LHCN-M2 (cell line): ENCODE measurements at regions not wholly inside any gene's neighbourhood (a gene's known extent, or its start where the extent isn't known, plus 50 kb on each side); places are given as distances from the start of the nearest gene placed in this dataset.

ENCODE experiments used
- DNase-seq: peaks from one replicate; pipeline ENCODE4 v3.0.0-alpha.2; 2012; ENCODE audit warnings: low read depth

- peak; percentile 78 for DNase-seq
These were observed 219.9 kb upstream of the ECI2 start for GRCh38 chr6:4355241-4355640.

GRCh38 chr6:4354181-4354580 lies 218.8 kb upstream of the ECI2 start:
- DNase-seq, result no peak

DNA sequence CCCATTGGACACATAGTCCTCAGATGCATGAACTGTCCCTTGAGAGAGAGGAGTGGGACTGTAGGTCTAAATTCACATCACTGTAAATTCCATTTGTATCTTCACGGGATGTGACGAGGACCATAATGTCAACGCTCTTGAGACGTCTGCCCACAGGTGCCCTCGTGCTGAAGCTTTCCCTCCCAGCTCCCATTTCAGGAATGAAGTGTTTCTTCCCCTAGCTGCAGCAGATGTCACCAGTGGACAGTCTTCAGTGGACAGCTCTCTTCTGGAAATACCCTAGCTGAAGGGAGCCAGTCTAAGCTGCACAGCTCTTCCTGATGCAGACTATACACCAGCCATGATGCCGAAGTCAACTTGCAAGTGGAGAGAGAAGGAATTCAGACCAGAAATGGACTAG lies 217.4 kb upstream of the ECI2 start:
- no peak for DNase-seq

GRCh38 chr6:4352322-4352669 lies 216.9 kb upstream of the ECI2 start:
- no peak for DNase-seq

DNA sequence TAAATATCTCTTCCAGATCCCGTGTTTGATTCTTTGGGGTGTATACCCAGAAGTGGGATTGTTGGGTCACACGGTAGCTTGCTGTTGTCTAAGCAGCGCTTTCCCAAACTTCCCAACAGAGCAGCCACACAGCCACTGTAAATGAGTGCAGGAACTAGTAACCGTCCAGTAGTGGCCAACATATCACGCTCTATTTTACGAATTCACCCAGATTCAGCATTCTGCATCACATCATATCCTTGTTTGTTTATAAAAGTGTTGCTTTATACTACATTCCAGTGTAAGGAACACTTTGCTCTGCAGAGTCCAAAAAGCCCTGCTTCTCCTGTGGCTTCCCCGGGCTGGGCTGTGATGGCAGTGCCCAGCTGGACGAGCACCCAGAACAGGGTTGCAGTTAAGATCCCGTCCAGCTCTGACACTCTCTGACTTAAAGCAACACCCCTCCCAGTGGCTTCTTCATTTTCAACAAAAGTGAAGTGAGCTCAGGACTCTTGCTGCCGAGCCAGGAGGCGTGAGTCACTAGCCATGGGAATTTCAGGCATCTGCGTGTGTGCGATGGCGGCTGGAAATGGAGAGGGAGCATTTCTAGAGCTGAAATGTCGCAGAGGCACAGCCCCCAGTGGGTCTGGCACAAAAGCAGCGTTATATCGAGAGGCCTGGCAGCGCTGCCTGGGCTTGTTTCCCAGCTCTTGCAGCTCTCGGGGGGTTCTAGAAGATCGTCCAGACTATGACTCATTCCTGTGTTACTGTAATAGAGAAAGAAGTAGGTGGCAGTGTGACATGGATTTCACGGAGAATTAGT lies 216.3 kb upstream of the ECI2 start:
- peak; percentile 85 for DNase-seq

DNA sequence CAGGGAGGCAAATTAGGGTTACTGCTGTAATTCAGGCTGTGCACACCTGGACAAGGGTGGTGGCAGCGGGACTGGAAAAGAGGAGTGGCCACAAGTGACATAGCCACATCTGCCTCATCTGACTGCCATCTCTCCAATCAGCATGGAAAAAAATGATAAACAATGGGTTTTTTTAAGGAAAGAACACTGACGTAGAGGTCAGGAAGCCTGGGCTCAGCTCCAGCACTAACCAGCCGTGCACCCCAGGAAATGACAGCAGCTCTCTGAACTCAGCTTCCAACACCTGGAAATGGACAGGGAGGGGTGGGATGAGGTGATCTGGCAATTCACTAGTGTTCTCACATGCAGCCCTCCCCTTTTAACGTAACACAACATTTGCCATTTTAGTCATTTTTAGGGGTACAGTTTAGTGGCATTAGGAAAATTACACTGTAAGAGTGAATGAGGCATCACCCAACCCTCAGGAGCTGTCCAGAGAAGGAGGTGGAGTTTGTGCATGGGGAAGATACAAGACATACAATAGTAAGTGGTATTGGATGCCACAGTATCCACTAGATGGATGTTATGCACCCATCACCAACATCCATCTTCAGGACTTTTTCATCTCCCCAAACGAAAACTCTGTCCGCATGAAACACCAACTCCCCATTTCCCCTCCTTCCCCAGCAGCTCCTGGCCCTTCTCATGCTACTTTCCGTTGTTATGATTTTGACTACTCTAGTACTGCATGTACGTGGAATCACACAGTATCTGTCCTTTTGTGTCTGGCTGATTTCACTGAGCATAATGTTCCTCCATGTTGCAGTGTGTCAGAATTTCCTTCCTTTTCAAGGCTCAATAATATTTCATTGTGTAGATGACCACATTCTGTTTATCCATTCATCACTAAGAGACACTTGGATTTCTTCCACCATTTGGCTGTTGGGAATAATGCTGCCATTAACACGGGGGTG lies 215.5 kb upstream of the ECI2 start:
- DNase-seq, result no peak

GRCh38 chr6:4349931-4350330 lies 214.6 kb upstream of the ECI2 start:
- no peak for DNase-seq

- no peak for DNase-seq
These were observed 213.9 kb upstream of the ECI2 start for GRCh38 chr6:4349323-4349722.

DNA sequence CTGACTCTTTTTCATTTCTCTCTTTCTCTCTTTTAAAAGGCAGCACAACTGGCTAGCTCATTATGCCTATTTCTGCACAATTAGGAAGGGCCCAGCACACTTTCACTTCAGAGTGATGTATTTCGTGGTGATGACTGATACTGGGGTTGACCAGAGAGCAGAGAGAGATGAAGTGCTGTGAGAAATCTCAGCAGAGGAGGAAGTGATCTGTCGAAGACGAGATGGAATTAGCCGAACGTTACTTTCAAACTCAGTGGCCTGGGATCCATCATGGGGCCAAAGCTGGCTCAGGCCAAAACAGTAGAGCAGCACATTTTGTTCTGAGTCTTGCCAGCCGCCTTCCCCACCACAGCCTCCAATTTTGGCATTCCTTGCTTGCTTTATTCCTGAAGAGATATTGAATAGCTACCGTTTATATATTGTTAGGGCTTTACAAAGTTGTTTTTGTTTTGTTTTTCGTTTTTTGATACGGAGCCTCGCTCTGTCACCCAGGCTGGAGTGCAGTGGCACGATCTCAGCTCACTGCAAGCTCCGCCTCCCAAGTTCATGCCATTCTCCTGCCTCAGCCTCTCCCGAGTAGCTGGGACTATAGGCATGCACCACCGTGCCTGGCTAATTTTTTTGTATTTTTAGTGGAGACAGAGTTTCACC lies 213.2 kb upstream of the ECI2 start:
- DNase-seq, result no peak

GRCh38 chr6:4347877-4348276 lies 212.5 kb upstream of the ECI2 start:
- no peak for DNase-seq

DNA sequence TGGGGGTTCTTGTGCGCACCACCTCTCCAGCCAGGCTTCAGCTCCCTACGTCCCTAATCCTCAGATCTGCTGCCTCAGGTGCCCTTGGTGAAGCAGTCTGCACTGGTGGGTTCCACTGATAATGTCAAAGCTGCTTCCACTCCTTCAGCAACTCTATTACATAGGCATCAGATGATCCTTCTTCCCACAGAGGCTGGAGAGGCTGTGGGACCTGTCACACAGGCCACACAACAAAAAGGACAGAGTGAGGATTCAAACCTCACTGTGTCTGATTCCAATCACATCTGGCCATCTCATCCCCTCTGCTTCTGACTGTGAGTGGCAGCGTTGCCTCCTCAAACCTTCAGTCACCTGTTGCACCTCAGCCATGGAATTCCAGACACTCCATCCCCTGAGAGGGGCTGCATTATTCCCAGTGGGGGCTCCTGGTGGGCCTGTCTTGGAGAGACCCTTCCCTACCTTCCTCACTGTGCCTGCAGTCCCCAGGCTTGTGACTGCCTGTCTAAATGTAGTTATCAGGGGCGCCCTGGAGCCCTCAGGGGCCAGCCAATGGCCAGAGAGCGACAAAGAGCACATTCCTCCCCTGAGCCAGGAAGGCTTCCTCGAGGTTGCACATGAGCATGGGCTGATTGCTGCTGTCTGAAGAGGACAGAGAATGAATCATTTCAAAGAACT lies 211.4 kb upstream of the ECI2 start:
- DNase-seq, result no peak

GRCh38 chr6:4345543-4345942 lies 210.2 kb upstream of the ECI2 start:
- no peak for DNase-seq

DNA sequence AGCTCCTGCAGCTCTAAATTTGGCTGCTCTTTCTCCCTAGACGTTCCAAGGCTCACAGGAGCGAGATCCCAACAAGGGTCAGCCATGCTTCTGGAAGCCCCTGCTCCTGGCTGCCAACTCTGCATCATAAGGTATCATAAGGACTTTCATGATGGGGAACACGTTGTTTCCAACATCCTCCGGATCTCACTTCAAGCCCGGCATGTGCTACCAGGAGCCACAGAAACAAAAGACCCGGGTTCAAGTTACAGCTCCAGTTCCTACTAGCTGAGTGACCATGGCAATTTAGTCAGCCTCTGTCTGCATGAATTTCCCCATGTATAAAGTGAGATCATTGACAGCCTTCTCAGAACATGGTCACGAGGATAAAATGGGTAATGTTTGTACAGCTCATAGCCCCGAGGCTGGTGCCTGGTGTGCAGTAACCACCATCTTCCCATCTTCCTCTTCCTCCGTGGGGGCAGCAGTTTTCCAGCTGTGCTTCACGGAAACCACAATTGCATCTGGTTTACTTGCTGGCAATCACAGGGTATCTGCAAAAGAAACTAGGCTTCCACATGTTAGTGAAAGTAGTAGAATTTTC lies 209.0 kb upstream of the ECI2 start:
- peak; percentile 64 for DNase-seq

DNA sequence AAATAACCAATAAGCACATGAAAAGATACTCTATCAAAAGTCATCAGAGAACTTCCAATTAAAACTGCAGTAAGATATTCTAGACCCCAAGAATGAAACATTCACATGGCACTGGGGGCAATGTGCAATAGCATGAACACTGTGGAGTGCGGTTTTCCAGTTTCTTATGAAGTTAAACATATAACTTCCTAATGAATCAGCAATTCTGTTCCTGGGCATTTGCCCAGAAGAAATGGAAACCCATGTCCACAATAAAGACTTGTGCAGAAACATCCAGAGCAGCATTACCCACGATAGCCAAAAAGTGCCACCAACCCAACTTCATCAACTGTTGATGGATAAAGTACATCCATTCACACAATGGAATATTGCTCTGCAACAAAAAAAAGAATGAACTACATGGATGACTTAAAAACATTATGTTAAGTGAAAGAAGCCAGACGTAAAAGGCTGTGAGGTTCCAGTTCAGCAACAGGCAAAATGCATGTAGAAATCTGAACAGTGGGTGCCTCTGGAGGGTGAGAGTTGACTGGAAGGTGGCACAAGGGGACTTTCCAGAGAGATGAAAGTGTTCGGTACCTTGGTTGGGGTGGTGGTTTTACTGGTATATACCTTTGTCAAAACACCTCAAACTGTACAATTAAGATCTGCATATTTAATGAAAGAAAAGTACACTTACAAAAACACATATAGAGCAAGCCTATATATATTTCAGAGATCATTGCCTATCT lies 207.2 kb upstream of the ECI2 start:
- DNase-seq, result no peak

GRCh38 chr6:4341078-4341797 lies 205.9 kb upstream of the ECI2 start:
- DNase-seq, result no peak

DNA sequence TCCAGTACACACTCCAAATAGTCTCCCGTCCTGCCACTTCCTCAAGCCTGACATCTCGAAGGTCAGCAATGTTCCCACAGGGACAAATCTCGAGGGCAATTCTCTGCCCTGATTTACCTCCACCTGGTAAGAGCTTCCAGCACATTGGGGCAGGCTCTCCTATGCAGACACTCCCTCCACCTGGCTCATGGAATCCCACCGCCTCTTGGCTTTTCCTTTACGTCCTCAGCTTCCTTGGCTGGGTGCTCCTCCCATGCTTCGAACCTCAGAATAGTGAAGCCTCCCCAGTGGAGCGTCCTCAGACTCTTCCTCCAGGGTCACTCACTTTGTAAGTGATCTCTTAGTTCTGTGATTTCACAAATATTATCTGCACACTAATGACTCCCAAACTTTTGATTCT lies 205.2 kb upstream of the ECI2 start:
- DNase-seq, result no peak

GRCh38 chr6:4338884-4339283 lies 203.5 kb upstream of the ECI2 start:
- no peak for DNase-seq

DNA sequence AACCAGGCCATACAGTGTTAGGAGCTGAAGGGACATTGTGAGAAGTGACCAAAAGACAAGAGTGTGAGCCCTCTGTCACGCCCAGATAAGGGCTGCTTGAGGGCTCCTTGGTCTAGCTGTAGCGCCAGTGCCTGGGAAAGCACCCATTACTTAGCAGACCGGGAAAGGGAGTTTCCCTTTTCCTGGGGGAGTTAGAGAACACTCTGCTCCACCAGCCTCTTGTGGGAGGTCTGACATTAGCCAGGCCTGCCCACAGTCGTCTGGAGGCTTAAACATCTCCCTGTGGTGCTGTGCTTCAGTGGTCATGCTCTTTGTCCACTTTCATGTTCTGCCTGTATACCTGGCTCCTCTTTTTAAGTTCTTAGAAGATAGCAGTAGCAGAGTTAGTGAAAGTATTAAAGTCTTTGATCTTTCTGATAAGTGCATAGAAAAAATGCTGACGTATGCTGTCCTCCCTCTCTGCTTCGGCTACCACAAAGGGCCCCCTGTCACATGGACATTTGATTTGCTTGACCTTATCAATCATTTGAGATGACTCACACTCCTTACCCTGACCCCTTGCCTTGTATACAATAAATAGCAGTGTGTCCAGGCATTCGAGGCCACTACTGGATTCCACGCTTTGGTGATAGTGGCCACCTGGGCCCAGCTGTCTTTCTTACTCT lies 201.5 kb upstream of the ECI2 start:
- no peak for DNase-seq

DNA sequence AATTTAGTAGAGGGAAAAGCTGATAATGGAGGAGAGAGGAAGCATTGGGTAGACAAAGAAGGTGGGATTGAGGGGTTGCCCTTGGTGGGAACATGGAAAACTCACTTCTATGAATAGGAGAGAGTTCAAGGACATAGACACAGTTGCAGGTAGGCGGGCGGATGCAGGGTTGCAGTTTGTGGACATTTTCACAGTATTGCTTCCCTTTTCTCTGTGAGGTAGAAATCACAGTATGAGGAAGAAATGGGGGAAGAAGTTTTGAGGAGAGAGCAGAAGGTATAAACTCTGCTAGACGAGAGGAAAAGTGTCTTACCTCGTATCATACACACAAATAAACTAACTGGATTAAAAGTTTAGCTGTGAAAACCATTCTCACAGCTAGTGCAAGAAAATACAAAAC lies 200.7 kb upstream of the ECI2 start:
- no peak for DNase-seq
